ENCODE measurements at regions not wholly inside any gene's neighbourhood (a gene's known extent, or its start where the extent isn't known, plus 50 kb on each side); places are given as distances from the start of the nearest gene placed in this dataset.

DNA sequence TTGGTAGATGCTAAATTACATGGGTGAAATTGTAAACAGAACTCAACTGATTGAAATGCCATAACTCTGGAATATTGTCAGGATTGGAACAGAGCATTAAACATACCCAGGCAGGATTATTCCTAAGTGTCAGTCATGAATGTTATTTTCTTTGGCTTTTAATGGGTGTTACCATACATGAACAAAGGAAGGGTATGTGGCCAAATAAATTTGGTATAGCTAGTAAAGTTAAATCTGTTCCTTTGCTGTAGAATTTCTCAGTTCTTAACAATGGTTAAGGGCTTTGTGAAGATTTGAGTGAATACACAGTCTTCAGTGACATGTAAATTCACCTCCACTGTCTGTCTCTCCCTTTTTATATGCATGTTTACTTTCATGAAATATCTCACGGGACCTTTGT lies 679.5 kb upstream of the CDH8 start:
- TF ChIP-seq POLR2AphosphoS5 (IDR thresholded peaks at IDR 0.05; ENCODE audit: borderline replicate concordance, low read depth, low read length) (no peak), EZH2 (IDR thresholded peaks at IDR 0.05) (no peak), FOXP2 (optimal IDR thresholded peaks at IDR 0.05; ENCODE audit: control extremely low read depth, extremely low read length, insufficient read depth) (no peak)

Data from SK-N-MC (cell line).